22Rv1 (cell line): ENCODE measurements at regions not wholly inside any gene's neighbourhood (a gene's known extent, or its start where the extent isn't known, plus 50 kb on each side); places are given as distances from the start of the nearest gene placed in this dataset.

ENCODE experiments used
- H3K27ac ChIP-seq: fragments of 450-650 bp; 2 replicates; pipeline ENCODE4 v1.5.1; 2017
- CTCF ChIP-seq: fragments of 450-650 bp; IDR thresholded peaks from 2 replicates; pipeline ENCODE4 v1.5.1; 2017; ENCODE audit warnings: mild to moderate bottlenecking
- ZFX ChIP-seq: fragments of 450-650 bp; IDR thresholded peaks from 2 replicates; pipeline ENCODE4 v1.6.1; 2017; ENCODE audit warnings: antibody characterized with exemption, borderline replicate concordance

- H3K27ac ChIP-seq, result no peak overlapping the region
- no peak for TF ChIP-seq ZFX
- no peak for TF ChIP-seq CTCF
Observed at GRCh38 chr3:181302960-181303359, 313.4 kb upstream of the DNAJC19 start.

- no peak overlapping the region for H3K27ac ChIP-seq
- TF ChIP-seq CTCF (no peak), ZFX (no peak)
Observed at GRCh38 chr3:181300033-181300432, 310.5 kb upstream of the DNAJC19 start.

- no peak overlapping the region for H3K27ac ChIP-seq
- TF ChIP-seq ZFX (no peak), CTCF (no peak)
Observed at GRCh38 chr3:181298421-181298820, 308.9 kb upstream of the DNAJC19 start.

- no peak overlapping the region for H3K27ac ChIP-seq
- TF ChIP-seq ZFX, result no peak
Observed at GRCh38 chr3:181292984-181293383, 303.4 kb upstream of the DNAJC19 start.

- TF ChIP-seq CTCF (no peak), ZFX (no peak)
- no peak overlapping the region for H3K27ac ChIP-seq
Observed at GRCh38 chr3:181290941-181291340, 301.4 kb upstream of the DNAJC19 start.

GRCh38 chr3:181289306-181289705 is 299.8 kb upstream of the DNAJC19 start:
- TF ChIP-seq CTCF (no peak), ZFX (no peak)
- no peak overlapping the region for H3K27ac ChIP-seq

- no peak overlapping the region for H3K27ac ChIP-seq
- TF ChIP-seq ZFX, result no peak
- TF ChIP-seq CTCF, result no peak
Observed at GRCh38 chr3:181288145-181288544, 298.6 kb upstream of the DNAJC19 start.

- TF ChIP-seq CTCF, result no peak
- no peak for TF ChIP-seq ZFX
- no peak overlapping the region for H3K27ac ChIP-seq
Observed at GRCh38 chr3:181279239-181279565, 289.7 kb upstream of the DNAJC19 start.
